GM12874 (cell line): ENCODE measurements at regions not wholly inside any gene's neighbourhood (a gene's known extent, or its start where the extent isn't known, plus 50 kb on each side); places are given as distances from the start of the nearest gene placed in this dataset.

ENCODE experiments used
- CTCF ChIP-seq: IDR thresholded peaks from 2 replicates; pipeline ENCODE4 v1.5.1; 2011; ENCODE audit warnings: low read depth, mild to moderate bottlenecking, control low read depth, low read length, moderate library complexity; ENCODE audit not compliant: insufficient read depth

DNA sequence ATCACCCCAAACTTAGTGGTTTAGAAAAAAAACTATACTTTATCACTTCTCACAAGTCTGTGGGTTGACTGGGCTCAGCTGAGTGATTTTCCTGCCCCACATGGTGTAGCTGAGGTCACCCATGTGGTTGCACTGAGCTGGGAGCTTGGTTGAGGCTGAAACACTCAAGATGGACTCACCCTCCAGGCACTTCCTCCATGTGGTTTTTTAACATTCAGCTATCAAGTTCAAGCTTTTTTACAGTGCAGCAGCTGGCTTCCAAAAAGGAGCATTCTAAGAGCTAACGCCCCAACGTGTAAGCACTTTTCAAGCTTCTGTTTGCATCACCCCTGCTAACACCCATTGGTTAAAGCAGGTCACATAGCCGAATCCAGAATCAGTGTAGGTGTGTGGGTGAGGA is 105.9 kb upstream of the CREB1 start:
- TF ChIP-seq CTCF: no peak

- TF ChIP-seq CTCF: no peak
Observed at GRCh38 chr2:207427986-207428385, 101.8 kb upstream of the CREB1 start.

DNA sequence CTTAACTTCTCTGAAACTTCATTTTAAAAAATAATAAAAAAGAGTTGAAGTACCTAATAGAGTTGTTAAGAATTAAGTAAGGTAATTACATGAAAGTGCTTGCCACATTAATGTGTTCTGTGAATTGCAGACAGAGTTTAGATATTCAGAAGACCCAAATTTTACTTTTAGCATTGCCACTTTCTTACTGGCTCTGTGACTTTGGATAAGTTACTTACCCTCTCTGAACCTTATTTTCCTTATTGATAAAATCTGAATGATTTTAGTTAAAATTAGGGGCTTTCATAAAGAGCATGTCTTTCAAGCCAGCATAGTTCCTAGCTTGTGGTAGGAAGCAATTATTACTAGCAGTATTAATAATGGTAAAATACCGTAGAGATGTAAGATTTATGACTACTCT is 101.2 kb upstream of the CREB1 start:
- no peak for TF ChIP-seq CTCF

DNA sequence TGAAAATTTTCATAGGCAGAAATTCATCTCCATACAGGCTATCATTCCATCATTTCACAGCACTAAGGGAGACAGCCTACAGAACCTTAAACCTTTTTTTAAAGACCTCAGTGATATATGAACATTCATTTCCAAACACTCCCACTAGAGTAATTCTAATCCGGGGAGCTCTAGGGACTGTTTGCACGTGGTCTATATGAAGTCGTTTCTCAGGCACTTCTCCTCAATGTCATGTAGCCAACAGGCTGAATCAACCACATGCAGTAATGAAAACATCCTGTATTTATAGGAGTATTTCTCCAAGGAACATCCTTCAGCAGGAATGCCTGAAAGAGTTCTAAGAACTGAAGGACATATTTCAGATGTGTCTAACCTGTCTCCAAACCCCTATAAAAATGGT is 97.3 kb upstream of the CREB1 start:
- TF ChIP-seq CTCF: no peak

- no peak for TF ChIP-seq CTCF
Observed at GRCh38 chr2:207434306-207434705, 95.5 kb upstream of the CREB1 start.

DNA sequence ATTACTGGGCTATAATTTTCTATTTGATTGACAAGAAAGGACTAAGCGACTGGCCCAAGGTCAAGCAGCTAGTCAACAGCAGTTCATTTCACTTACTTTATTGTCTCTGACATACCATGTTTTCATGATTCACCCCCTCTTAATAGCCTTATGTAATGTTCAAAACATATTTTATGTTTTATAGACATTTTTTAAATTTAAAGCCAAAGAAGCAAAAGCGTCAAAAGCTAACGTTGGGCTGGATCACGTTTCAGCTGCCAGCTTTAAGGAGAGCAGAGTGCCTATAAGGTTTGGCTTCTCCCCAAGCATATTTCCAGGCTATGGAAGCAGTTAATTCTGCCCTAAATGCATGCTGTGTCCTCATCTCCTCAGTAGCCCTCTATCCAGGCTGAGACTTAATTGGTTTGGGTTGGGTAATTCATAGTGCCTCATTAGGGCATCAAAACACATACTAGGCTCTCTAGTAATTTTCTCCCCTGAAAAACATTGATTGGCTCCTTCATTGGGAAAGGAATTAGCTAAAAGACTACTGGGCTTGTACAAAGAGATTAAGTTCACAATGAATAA is 94.8 kb upstream of the CREB1 start:
- TF ChIP-seq CTCF: no peak

GRCh38 chr2:207437136-207437523 is 92.6 kb upstream of the CREB1 start:
- TF ChIP-seq CTCF: no peak

GRCh38 chr2:207437524-207438143 is 92.1 kb upstream of the CREB1 start:
- no peak for TF ChIP-seq CTCF
